ENCODE measurements at regions not wholly inside any gene's neighbourhood (a gene's known extent, or its start where the extent isn't known, plus 50 kb on each side); places are given as distances from the start of the nearest gene placed in this dataset.

- TF ChIP-seq, protein P1, sequence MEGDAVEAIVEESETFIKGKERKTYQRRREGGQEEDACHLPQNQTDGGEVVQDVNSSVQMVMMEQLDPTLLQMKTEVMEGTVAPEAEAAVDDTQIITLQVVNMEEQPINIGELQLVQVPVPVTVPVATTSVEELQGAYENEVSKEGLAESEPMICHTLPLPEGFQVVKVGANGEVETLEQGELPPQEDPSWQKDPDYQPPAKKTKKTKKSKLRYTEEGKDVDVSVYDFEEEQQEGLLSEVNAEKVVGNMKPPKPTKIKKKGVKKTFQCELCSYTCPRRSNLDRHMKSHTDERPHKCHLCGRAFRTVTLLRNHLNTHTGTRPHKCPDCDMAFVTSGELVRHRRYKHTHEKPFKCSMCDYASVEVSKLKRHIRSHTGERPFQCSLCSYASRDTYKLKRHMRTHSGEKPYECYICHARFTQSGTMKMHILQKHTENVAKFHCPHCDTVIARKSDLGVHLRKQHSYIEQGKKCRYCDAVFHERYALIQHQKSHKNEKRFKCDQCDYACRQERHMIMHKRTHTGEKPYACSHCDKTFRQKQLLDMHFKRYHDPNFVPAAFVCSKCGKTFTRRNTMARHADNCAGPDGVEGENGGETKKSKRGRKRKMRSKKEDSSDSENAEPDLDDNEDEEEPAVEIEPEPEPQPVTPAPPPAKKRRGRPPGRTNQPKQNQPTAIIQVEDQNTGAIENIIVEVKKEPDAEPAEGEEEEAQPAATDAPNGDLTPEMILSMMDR (IDR thresholded peaks at IDR 0.05): no peak
- TF ChIP-seq POLR2A (IDR thresholded peaks at IDR 0.05): no peak
Measured at GRCh38 chr6:19009769-19010168, 622.6 kb downstream of the RNF144B start.

All from upper lobe of left lung (tissue), 4 donors.